IMR-90 (cell line): ENCODE measurements at regions not wholly inside any gene's neighbourhood (a gene's known extent, or its start where the extent isn't known, plus 50 kb on each side); places are given as distances from the start of the nearest gene placed in this dataset.

Source experiments
- CEBPB ChIP-seq: IDR thresholded peaks from 2 replicates; pipeline ENCODE4 v1.6.1; 2012; ENCODE audit warnings: low read depth, low read length, improper control_type of control experiment
- CHD1 ChIP-seq: IDR thresholded peaks from 2 replicates; pipeline ENCODE4 v1.6.1; 2012; ENCODE audit warnings: low read depth, low read length, improper control_type of control experiment
- CTCF ChIP-seq: conservative IDR thresholded peaks from 2 replicates; pipeline ENCODE4 v1.5.1; 2012; ENCODE audit warnings: mild to moderate bottlenecking, low read depth, low read length, improper control_type of control experiment
- MAZ ChIP-seq: IDR thresholded peaks from 2 replicates; pipeline ENCODE4 v1.6.1; 2012; ENCODE audit warnings: low read depth, mild to moderate bottlenecking, low read length, improper control_type of control experiment, moderate library complexity, borderline replicate concordance
- NFE2L2 ChIP-seq: fragments of 150-350 bp; IDR thresholded peaks from 2 replicates; pipeline ENCODE4 v1.6.1; 2016; ENCODE audit warnings: low read depth, mild to moderate bottlenecking, low read length
- POLR2A ChIP-seq: IDR thresholded peaks from 2 replicates; pipeline ENCODE4 v1.6.1; 2012; ENCODE audit warnings: mild to moderate bottlenecking, low read depth, low read length
- RAD21 ChIP-seq: IDR thresholded peaks from 2 replicates; pipeline ENCODE4 v1.6.1; 2012; ENCODE audit warnings: low read length, improper control_type of control experiment
- RFX5 ChIP-seq: IDR thresholded peaks from 2 replicates; pipeline ENCODE4 v1.8.0; 2012; ENCODE audit warnings: low read depth, mild to moderate bottlenecking, low read length, moderate library complexity
- SMC3 ChIP-seq: fragments of 150-350 bp; IDR thresholded peaks from 2 replicates; pipeline ENCODE4 v1.6.1; 2016; ENCODE audit warnings: low read depth, mild to moderate bottlenecking, antibody characterized with exemption, low read length, moderate library complexity
- USF2 ChIP-seq: fragments of 150-350 bp; IDR thresholded peaks from 2 replicates; pipeline ENCODE4 v1.6.1; 2017; ENCODE audit warnings: mild to moderate bottlenecking, antibody characterized with exemption, low read length, low read depth

GRCh38 chr4:77349364-77349763 is 192.4 kb downstream of the CCNG2 start:
- TF ChIP-seq CTCF, result no peak
- TF ChIP-seq NFE2L2, result no peak
- no peak for TF ChIP-seq POLR2A
- TF ChIP-seq RAD21, result no peak
- TF ChIP-seq SMC3, result no peak
- TF ChIP-seq CHD1, result no peak
- TF ChIP-seq USF2, result no peak
- no peak for TF ChIP-seq RFX5
- no peak for TF ChIP-seq CEBPB
- no peak for TF ChIP-seq MAZ
